T-helper 2 cell treated with Interferon-gamma antibody and Interleukin-4, amounts not matched to agents 5 μg/mL and 100 μg/mL, for 36 hours (primary cell): ENCODE measurements at regions not wholly inside any gene's neighbourhood (a gene's known extent, or its start where the extent isn't known, plus 50 kb on each side); places are given as distances from the start of the nearest gene placed in this dataset.

Experiments
- DNase-seq: peaks from one replicate; pipeline ENCODE4 v3.0.0; 2021; ENCODE audit warnings: low spot score
- H3K27ac Mint-ChIP-seq: one replicate; pipeline ENCODE4 v1.8.0; 2021; ENCODE audit warnings: mild to moderate bottlenecking, mixed read lengths
- H3K27me3 Mint-ChIP-seq: one replicate; pipeline ENCODE4 v1.8.0; 2021; ENCODE audit warnings: low read depth, mixed read lengths
- H3K36me3 Mint-ChIP-seq: one replicate; pipeline ENCODE4 v1.8.0; 2021; ENCODE audit warnings: low read depth, mixed read lengths
- H3K4me1 Mint-ChIP-seq: one replicate; pipeline ENCODE4 v1.8.0; 2021; ENCODE audit warnings: low read depth, mixed read lengths
- H3K4me3 Mint-ChIP-seq: one replicate; pipeline ENCODE4 v1.8.0; 2022; ENCODE audit warnings: mild to moderate bottlenecking, moderate library complexity, mixed read lengths
- H3K9me3 Mint-ChIP-seq: one replicate; pipeline ENCODE4 v1.8.0; 2021; ENCODE audit warnings: mixed read lengths

DNA sequence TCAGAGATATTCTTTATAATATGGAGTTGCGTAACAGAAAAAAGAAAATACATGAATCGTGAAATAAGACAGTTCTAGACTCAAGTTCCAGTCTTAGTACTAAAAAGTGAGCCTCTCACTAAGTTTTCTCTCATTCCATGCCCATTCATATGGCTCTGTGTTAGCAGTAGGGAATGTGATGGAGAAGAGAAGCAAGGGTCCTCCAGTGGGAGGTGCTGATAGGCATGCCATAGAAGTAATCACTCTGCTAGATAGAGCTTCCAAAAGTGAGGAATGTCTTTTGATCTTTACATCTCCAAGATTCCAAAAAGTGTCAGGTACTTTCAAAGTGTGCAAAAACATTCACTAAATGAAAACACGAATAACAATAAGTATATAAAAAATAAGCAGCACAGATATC lies 678.4 kb downstream of the DCDC2C start:
- no peak overlapping the region for H3K27ac Mint-ChIP-seq
- no peak for DNase-seq
- H3K4me3 Mint-ChIP-seq, result no peak overlapping the region
- no peaks in the 10 kb centered on the region for H3K4me1 Mint-ChIP-seq
- H3K36me3 Mint-ChIP-seq, result no peaks in the 10 kb centered on the region
- no peaks in the 10 kb centered on the region for H3K27me3 Mint-ChIP-seq
- peaks cover 21% of the 10 kb centered on the region for H3K9me3 Mint-ChIP-seq

GRCh38 chr2:4391013-4391412 lies 687.6 kb downstream of the DCDC2C start:
- Mint-ChIP-seq H3K4me3 (no peak overlapping the region), H3K27me3 (no peaks in the 10 kb centered on the region), H3K4me1 (no peaks in the 10 kb centered on the region), H3K27ac (no peak overlapping the region), H3K9me3 (peaks cover 64% of the 10 kb centered on the region), H3K36me3 (no peaks in the 10 kb centered on the region)
- DNase-seq, result no peak

DNA sequence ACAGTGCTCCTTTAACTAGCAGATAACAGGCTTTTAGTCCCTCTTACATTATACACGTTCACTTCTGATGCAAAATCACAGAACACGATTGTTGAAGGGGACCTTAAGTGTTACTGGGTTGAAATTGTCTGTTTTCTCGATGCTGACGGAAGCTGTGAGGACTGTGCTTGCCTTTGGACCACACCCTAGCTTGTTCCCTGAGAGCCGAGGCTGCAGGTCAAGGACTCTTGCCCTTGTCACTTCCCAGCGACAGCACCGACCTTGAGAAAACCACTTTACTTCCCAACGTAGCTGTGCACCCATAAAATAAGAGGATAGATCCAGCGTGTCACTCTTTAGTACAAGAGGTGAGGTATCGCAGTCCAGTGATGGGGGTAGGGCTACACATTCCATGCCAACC lies 701.0 kb downstream of the DCDC2C start:
- H3K27ac Mint-ChIP-seq, result no peak overlapping the region
- no peak overlapping the region for H3K4me3 Mint-ChIP-seq
- H3K9me3 Mint-ChIP-seq, result peaks cover 35% of the 10 kb centered on the region
- no peaks in the 10 kb centered on the region for H3K4me1 Mint-ChIP-seq
- no peak for DNase-seq
- H3K27me3 Mint-ChIP-seq, result no peaks in the 10 kb centered on the region
- no peaks in the 10 kb centered on the region for H3K36me3 Mint-ChIP-seq

DNA sequence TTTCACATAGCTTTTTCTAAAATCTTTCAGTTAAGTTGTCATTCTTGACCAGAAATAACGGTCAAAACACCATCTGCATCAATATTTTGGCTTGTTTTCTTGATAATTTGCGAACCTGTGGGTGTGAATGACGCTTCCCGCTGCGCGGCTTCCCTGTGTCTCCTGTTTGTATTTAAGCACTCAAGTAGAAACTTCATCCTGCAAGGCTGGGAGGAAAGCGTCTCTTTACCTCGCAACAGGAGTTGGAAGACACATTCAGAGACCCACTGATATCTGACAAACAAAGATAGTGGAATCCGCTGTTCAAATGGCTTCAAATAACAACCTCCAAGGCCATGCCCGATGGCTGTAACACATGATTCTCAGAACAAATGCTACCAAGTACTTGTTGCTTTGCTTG lies 704.9 kb downstream of the DCDC2C start:
- no peak for DNase-seq
- no peak overlapping the region for H3K27ac Mint-ChIP-seq
- H3K36me3 Mint-ChIP-seq, result no peaks in the 10 kb centered on the region

GRCh38 chr2:4412637-4413187 lies 709.3 kb downstream of the DCDC2C start:
- Mint-ChIP-seq H3K4me1 (no peaks in the 10 kb centered on the region), H3K4me3 (no peak overlapping the region), H3K27ac (no peak overlapping the region), H3K36me3 (no peaks in the 10 kb centered on the region), H3K9me3 (peaks cover 42% of the 10 kb centered on the region), H3K27me3 (no peaks in the 10 kb centered on the region)
- DNase-seq, result no peak

More for the DNA sequence above, 704.9 kb downstream of the DCDC2C start:
- H3K9me3 Mint-ChIP-seq, result peaks cover 50% of the 10 kb centered on the region
- H3K27me3 Mint-ChIP-seq, result no peaks in the 10 kb centered on the region
- no peak overlapping the region for H3K4me3 Mint-ChIP-seq
- no peaks in the 10 kb centered on the region for H3K4me1 Mint-ChIP-seq

GRCh38 chr2:4415171-4415570 lies 711.8 kb downstream of the DCDC2C start:
- Mint-ChIP-seq H3K9me3 (peaks cover 51% of the 10 kb centered on the region), H3K4me3 (no peak overlapping the region), H3K27ac (no peak overlapping the region), H3K27me3 (no peaks in the 10 kb centered on the region), H3K4me1 (no peaks in the 10 kb centered on the region), H3K36me3 (no peaks in the 10 kb centered on the region)
- no peak for DNase-seq

DNA sequence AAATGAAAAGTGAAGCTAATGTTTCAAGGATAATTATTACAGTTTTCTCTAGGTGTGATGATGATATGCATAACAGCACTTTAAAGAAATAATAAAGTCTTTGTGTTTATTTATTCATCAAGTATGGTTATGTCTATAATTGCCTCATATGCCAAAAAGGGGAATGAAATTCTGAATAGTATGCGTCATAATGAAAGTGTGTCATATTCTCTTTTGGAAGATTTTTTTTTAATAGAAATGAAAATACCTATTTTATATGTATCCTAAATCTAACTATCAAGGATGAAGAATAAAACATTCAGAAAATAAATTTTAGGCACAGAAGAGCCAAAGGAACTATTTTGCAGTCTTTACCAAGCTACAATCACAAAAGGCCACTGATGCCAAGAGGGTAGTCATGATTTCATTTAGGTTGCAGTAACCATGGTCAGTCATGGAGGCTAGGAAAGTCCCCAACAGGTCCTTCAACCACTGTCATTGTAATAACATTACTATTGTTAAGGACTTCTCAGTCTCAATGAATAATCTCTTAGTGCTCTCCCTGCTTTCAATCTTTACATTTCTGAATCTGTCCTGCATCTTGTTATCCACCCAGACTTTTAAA lies 712.5 kb downstream of the DCDC2C start:
- no peak for DNase-seq
- Mint-ChIP-seq H3K27ac (no peak overlapping the region), H3K9me3 (peaks cover 45% of the 10 kb centered on the region), H3K4me3 (no peak overlapping the region), H3K4me1 (no peaks in the 10 kb centered on the region), H3K36me3 (no peaks in the 10 kb centered on the region), H3K27me3 (no peaks in the 10 kb centered on the region)

- H3K27ac Mint-ChIP-seq, result no peak overlapping the region
- no peak overlapping the region for H3K4me3 Mint-ChIP-seq
- peaks cover 47% of the 10 kb centered on the region for H3K9me3 Mint-ChIP-seq
- no peak for DNase-seq
- H3K36me3 Mint-ChIP-seq, result no peaks in the 10 kb centered on the region
- no peaks in the 10 kb centered on the region for H3K27me3 Mint-ChIP-seq
- H3K4me1 Mint-ChIP-seq, result no peaks in the 10 kb centered on the region
Observed at GRCh38 chr2:4416431-4416830, 713.1 kb downstream of the DCDC2C start.

GRCh38 chr2:4417771-4418170 lies 714.4 kb downstream of the DCDC2C start:
- no peak for DNase-seq
- Mint-ChIP-seq H3K27me3 (no peaks in the 10 kb centered on the region), H3K4me3 (no peak overlapping the region), H3K9me3 (peaks cover 40% of the 10 kb centered on the region), H3K4me1 (no peaks in the 10 kb centered on the region), H3K27ac (no peak overlapping the region), H3K36me3 (no peaks in the 10 kb centered on the region)

GRCh38 chr2:4420032-4420431 lies 716.7 kb downstream of the DCDC2C start:
- H3K4me1 Mint-ChIP-seq, result no peaks in the 10 kb centered on the region
- no peak overlapping the region for H3K4me3 Mint-ChIP-seq

DNA sequence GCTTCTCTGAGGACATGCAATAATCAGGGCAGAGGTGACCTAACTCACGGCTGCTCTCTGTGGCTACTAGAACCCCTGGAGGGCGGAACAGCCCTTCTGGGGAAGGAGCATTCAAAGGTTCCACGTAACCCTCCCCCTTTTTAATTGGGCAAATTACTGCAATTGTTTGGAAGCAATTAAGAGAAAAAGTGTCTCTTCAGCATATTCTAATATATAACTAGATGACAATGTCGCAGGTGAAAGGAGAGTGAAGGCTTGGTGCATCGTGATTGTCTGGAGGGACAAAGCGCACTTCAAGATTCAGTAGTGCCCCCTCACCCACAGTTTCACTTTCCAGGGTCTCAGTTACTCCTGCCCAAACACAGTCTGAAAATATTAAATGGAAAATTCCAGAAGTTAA lies 720.8 kb downstream of the DCDC2C start:
- Mint-ChIP-seq H3K9me3 (peaks cover 38% of the 10 kb centered on the region), H3K27ac (no peak overlapping the region), H3K27me3 (no peaks in the 10 kb centered on the region), H3K4me3 (no peak overlapping the region), H3K36me3 (no peaks in the 10 kb centered on the region), H3K4me1 (no peaks in the 10 kb centered on the region)
- DNase-seq, result no peak

More at GRCh38 chr2:4420032-4420431, 716.7 kb downstream of the DCDC2C start:
- Mint-ChIP-seq H3K36me3 (no peaks in the 10 kb centered on the region), H3K27ac (no peak overlapping the region), H3K27me3 (no peaks in the 10 kb centered on the region), H3K9me3 (peaks cover 43% of the 10 kb centered on the region)
- DNase-seq, result no peak

- peaks cover 29% of the 10 kb centered on the region for H3K9me3 Mint-ChIP-seq
- no peak for DNase-seq
- H3K36me3 Mint-ChIP-seq, result no peaks in the 10 kb centered on the region
- H3K27ac Mint-ChIP-seq, result no peak overlapping the region
- no peaks in the 10 kb centered on the region for H3K4me1 Mint-ChIP-seq
- H3K27me3 Mint-ChIP-seq, result no peaks in the 10 kb centered on the region
- no peak overlapping the region for H3K4me3 Mint-ChIP-seq
Observed at GRCh38 chr2:4427083-4427482, 723.7 kb downstream of the DCDC2C start.

- no peak overlapping the region for H3K4me3 Mint-ChIP-seq
- no peak for DNase-seq
- H3K9me3 Mint-ChIP-seq, result peaks cover 19% of the 10 kb centered on the region
- no peak overlapping the region for H3K27ac Mint-ChIP-seq
- no peaks in the 10 kb centered on the region for H3K4me1 Mint-ChIP-seq
- no peaks in the 10 kb centered on the region for H3K36me3 Mint-ChIP-seq
- H3K27me3 Mint-ChIP-seq, result no peaks in the 10 kb centered on the region
Observed at GRCh38 chr2:4445821-4446220, 742.4 kb downstream of the DCDC2C start.

DNA sequence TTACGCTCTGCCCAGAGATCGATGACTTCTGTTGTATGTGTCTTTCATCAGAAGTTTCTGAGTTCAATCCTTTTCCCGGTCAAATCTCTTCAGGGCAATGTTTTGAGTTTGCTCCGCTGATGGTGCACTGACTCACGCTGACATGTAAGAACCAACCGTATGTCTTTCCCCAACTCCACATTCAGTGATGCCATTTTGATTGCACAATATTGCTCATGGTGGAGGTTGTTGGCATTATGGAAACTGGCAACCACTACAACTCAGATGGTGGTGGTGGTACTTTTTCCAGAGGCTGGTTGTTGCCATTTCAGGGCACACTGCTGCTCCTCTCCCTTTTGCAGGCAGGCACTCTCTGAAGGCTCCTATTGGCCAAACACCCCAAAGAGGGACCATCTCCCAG lies 751.5 kb downstream of the DCDC2C start:
- Mint-ChIP-seq H3K4me3 (no peak overlapping the region), H3K4me1 (no peaks in the 10 kb centered on the region), H3K9me3 (peaks cover 17% of the 10 kb centered on the region), H3K27me3 (no peaks in the 10 kb centered on the region), H3K27ac (no peak overlapping the region), H3K36me3 (no peaks in the 10 kb centered on the region)
- DNase-seq, result no peak
